ENCODE measurements at regions not wholly inside any gene's neighbourhood (a gene's known extent, or its start where the extent isn't known, plus 50 kb on each side); places are given as distances from the start of the nearest gene placed in this dataset.

- no peak for TF ChIP-seq EP300 (IDR thresholded peaks at IDR 0.05; ENCODE audit: borderline replicate concordance)
- TF ChIP-seq CREB1 (IDR thresholded peaks at IDR 0.05; ENCODE audit: low read depth): no peak
- TF ChIP-seq FOXM1 (IDR thresholded peaks at IDR 0.05; ENCODE audit: borderline replicate concordance, low read depth): no peak
- no peak for TF ChIP-seq NFIC (IDR thresholded peaks at IDR 0.05)
- TF ChIP-seq TCF12 (IDR thresholded peaks at IDR 0.05; ENCODE audit: low read depth): no peak
- TF ChIP-seq CEBPB (IDR thresholded peaks at IDR 0.05): no peak
- no peak for TF ChIP-seq TEAD4 (IDR thresholded peaks at IDR 0.05)
- TF ChIP-seq, protein P1, sequence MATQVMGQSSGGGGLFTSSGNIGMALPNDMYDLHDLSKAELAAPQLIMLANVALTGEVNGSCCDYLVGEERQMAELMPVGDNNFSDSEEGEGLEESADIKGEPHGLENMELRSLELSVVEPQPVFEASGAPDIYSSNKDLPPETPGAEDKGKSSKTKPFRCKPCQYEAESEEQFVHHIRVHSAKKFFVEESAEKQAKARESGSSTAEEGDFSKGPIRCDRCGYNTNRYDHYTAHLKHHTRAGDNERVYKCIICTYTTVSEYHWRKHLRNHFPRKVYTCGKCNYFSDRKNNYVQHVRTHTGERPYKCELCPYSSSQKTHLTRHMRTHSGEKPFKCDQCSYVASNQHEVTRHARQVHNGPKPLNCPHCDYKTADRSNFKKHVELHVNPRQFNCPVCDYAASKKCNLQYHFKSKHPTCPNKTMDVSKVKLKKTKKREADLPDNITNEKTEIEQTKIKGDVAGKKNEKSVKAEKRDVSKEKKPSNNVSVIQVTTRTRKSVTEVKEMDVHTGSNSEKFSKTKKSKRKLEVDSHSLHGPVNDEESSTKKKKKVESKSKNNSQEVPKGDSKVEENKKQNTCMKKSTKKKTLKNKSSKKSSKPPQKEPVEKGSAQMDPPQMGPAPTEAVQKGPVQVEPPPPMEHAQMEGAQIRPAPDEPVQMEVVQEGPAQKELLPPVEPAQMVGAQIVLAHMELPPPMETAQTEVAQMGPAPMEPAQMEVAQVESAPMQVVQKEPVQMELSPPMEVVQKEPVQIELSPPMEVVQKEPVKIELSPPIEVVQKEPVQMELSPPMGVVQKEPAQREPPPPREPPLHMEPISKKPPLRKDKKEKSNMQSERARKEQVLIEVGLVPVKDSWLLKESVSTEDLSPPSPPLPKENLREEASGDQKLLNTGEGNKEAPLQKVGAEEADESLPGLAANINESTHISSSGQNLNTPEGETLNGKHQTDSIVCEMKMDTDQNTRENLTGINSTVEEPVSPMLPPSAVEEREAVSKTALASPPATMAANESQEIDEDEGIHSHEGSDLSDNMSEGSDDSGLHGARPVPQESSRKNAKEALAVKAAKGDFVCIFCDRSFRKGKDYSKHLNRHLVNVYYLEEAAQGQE (IDR thresholded peaks at IDR 0.05; ENCODE audit: low read depth): no peak
- no peak for TF ChIP-seq YY1 (IDR thresholded peaks at IDR 0.05; ENCODE audit: low read depth)
- TF ChIP-seq ZBTB7A (IDR thresholded peaks at IDR 0.05; ENCODE audit: low read depth): no peak
- no peak for TF ChIP-seq USF1 (IDR thresholded peaks at IDR 0.05)
- TF ChIP-seq TAF1 (IDR thresholded peaks at IDR 0.05; ENCODE audit: low read depth): no peak
- no peak for TF ChIP-seq MAX (IDR thresholded peaks at IDR 0.05)
- no peak for TF ChIP-seq RAD21 (IDR thresholded peaks at IDR 0.05; ENCODE audit: low read depth)
- no peak for TF ChIP-seq EGR1 (IDR thresholded peaks at IDR 0.05)
Observed at GRCh38 chr3:168497183-168497582, 401.5 kb upstream of the GOLIM4 start.

GRCh38 chr3:168495932-168496331 lies 400.2 kb upstream of the GOLIM4 start:
- TF ChIP-seq, protein P1 (IDR thresholded peaks at IDR 0.05; ENCODE audit: low read depth): no peak
- TF ChIP-seq MAX (IDR thresholded peaks at IDR 0.05) (no peak), CEBPB (IDR thresholded peaks at IDR 0.05) (no peak), FOXM1 (IDR thresholded peaks at IDR 0.05; ENCODE audit: borderline replicate concordance, low read depth) (no peak), YY1 (IDR thresholded peaks at IDR 0.05; ENCODE audit: low read depth) (no peak), ZBTB7A (IDR thresholded peaks at IDR 0.05; ENCODE audit: low read depth) (no peak), TEAD4 (IDR thresholded peaks at IDR 0.05) (no peak), TCF12 (IDR thresholded peaks at IDR 0.05; ENCODE audit: low read depth) (no peak), EGR1 (IDR thresholded peaks at IDR 0.05) (no peak), CREB1 (IDR thresholded peaks at IDR 0.05; ENCODE audit: low read depth) (no peak), TAF1 (IDR thresholded peaks at IDR 0.05; ENCODE audit: low read depth) (no peak), NFIC (IDR thresholded peaks at IDR 0.05) (no peak), RAD21 (IDR thresholded peaks at IDR 0.05; ENCODE audit: low read depth) (no peak), EP300 (IDR thresholded peaks at IDR 0.05; ENCODE audit: borderline replicate concordance) (no peak), USF1 (IDR thresholded peaks at IDR 0.05) (no peak)

GRCh38 chr3:168495270-168495669 lies 399.5 kb upstream of the GOLIM4 start:
- TF ChIP-seq EGR1 (IDR thresholded peaks at IDR 0.05) (no peak), TEAD4 (IDR thresholded peaks at IDR 0.05) (no peak), USF1 (IDR thresholded peaks at IDR 0.05) (no peak), MAX (IDR thresholded peaks at IDR 0.05) (no peak), EP300 (IDR thresholded peaks at IDR 0.05; ENCODE audit: borderline replicate concordance) (no peak), FOXM1 (IDR thresholded peaks at IDR 0.05; ENCODE audit: borderline replicate concordance, low read depth) (no peak), YY1 (IDR thresholded peaks at IDR 0.05; ENCODE audit: low read depth) (no peak), TCF12 (IDR thresholded peaks at IDR 0.05; ENCODE audit: low read depth) (no peak), CREB1 (IDR thresholded peaks at IDR 0.05; ENCODE audit: low read depth) (no peak), CEBPB (IDR thresholded peaks at IDR 0.05) (no peak), RAD21 (IDR thresholded peaks at IDR 0.05; ENCODE audit: low read depth) (no peak), TAF1 (IDR thresholded peaks at IDR 0.05; ENCODE audit: low read depth) (no peak), NFIC (IDR thresholded peaks at IDR 0.05) (no peak)
- TF ChIP-seq, protein P1 (IDR thresholded peaks at IDR 0.05; ENCODE audit: low read depth): no peak
